ENCODE measurements at regions not wholly inside any gene's neighbourhood (a gene's known extent, or its start where the extent isn't known, plus 50 kb on each side); places are given as distances from the start of the nearest gene placed in this dataset.

DNA sequence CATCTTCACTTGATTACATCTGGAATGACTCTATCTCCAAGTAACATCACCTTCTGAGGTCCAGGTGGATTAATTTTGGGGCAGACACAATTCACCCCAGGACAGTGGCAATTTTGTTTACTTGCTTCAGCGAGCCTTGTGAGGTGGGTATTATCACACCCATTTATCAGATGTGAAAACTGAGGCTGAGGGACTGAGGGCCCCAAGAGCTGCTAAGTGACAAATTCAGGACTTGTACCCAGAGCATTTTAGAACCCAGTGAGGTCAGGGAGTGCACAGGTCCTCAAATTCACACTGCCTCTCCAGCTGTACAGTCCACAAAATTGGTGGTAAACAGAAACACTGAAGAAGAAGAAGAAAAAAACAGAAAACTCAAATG lies 125.2 kb upstream of the PMEPA1 start:
- Histone ChIP-seq H3K27ac (ENCODE audit: low read depth, low read length, severe bottlenecking) (no peak overlapping the region), H3K36me3 (ENCODE audit: control insufficient read depth, insufficient read depth, low read length) (no peaks in the 10 kb centered on the region), H3K9me3 (ENCODE audit: control insufficient read depth, low read length) (no peaks in the 10 kb centered on the region), H3K4me1 (ENCODE audit: control insufficient read depth, insufficient read depth, low read length, poor library complexity, severe bottlenecking) (no peaks in the 10 kb centered on the region), H3K4me3 (ENCODE audit: extremely low read depth, insufficient read depth, low read length, poor library complexity, severe bottlenecking) (no peak overlapping the region)
- no CpG with 5 or more reads among the region's 1 CpG for WGBS, 2 experiments (ENCODE audit: insufficient coverage in 2 of 2)

DNA sequence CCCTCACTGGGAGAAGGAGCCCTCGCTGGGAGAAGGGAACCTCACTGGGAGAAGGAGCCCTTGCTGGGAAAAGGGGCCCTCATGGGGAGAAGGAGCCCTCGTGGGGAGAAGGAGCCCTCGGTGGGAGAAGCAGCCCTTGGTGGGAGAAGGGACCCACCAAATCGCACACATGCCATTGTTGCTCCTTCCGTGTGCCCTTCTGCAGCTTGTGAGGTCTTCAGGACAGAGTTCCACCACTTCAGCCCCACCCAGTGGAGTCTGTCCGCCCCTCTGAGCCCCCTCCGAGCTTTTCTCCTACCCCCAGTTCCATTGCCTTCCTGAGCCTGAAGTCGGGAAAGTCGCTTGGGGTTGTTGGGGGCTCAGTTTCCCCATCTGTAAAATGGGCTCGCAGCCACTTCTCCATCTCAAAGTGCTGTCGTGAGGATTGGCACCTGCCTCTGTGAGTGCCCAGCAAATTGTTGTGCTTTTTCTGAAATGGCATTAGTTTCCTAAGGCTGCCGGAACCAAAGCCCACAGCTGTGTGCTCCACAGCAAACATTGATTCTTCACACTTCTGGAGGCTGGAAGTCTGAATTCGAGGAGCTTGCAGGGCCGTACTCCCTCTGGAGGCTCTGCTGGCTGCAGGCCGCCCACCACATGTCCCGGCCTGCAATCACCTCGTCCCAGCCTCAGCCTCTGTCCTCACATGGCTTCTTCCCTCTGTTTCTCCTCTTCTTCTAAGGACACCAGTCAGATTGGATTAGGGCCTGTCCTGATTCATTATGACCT lies 124.7 kb upstream of the PMEPA1 start:
- no peaks in the 10 kb centered on the region for H3K4me1 ChIP-seq (ENCODE audit: control insufficient read depth, insufficient read depth, low read length, poor library complexity, severe bottlenecking)
- no peak overlapping the region for H3K4me3 ChIP-seq (ENCODE audit: extremely low read depth, insufficient read depth, low read length, poor library complexity, severe bottlenecking)
- no peaks in the 10 kb centered on the region for H3K36me3 ChIP-seq (ENCODE audit: control insufficient read depth, insufficient read depth, low read length)
- no peaks in the 10 kb centered on the region for H3K9me3 ChIP-seq (ENCODE audit: control insufficient read depth, low read length)
- H3K27ac ChIP-seq (ENCODE audit: low read depth, low read length, severe bottlenecking), result no peak overlapping the region
- 90 to 91% methylated on average over 13 to 16 of the region's 17 CpGs for WGBS, 2 experiments (ENCODE audit: insufficient coverage in 2 of 2)

- Histone ChIP-seq H3K4me3 (ENCODE audit: extremely low read depth, insufficient read depth, low read length, poor library complexity, severe bottlenecking) (no peak overlapping the region), H3K27ac (ENCODE audit: low read depth, low read length, severe bottlenecking) (no peak overlapping the region), H3K9me3 (ENCODE audit: control insufficient read depth, low read length) (no peaks in the 10 kb centered on the region), H3K4me1 (ENCODE audit: control insufficient read depth, insufficient read depth, low read length, poor library complexity, severe bottlenecking) (no peaks in the 10 kb centered on the region), H3K36me3 (ENCODE audit: control insufficient read depth, insufficient read depth, low read length) (no peaks in the 10 kb centered on the region)
- WGBS, 2 experiments (ENCODE audit: insufficient coverage in 2 of 2), result 71 to 91% methylated on average over 4 to 7 of the region's 8 CpGs
These were observed 122.3 kb upstream of the PMEPA1 start for GRCh38 chr20:57831993-57832585.

DNA sequence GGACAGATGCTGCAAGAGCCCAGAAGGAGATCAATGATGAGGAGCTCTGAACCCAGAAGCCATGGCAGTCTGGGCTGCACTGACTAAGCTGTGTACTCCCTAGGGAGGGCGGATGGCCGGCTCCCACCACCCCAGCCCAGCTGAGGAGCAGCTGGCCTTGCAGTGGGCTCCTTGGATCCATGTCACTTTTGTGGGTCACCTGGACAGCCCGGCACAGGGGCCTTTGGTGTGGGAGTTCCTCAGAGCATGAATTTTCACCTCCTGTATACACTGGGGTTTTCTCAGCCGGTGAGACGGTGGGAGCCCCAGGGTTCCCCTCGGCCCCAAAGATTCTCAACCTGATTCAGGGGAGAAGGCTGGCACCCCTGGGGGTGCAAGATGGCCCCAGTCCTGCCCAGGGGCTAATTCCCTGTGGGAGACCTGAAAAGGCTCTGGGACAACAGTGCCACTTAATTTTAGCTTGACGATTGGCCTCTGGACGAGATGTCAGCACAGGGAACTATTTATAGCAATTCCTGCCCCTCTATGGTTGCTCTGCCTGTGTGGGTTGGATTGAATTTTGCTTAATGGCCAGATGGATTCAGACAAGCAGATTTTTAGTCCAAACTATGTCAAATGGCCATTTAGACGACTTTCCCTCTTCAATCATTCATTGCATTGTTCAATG lies 121.6 kb upstream of the PMEPA1 start:
- Histone ChIP-seq H3K4me1 (ENCODE audit: control insufficient read depth, insufficient read depth, low read length, poor library complexity, severe bottlenecking) (no peaks in the 10 kb centered on the region), H3K36me3 (ENCODE audit: control insufficient read depth, insufficient read depth, low read length) (no peaks in the 10 kb centered on the region), H3K27ac (ENCODE audit: low read depth, low read length, severe bottlenecking) (no peak overlapping the region), H3K4me3 (ENCODE audit: extremely low read depth, insufficient read depth, low read length, poor library complexity, severe bottlenecking) (no peak overlapping the region), H3K9me3 (ENCODE audit: control insufficient read depth, low read length) (no peaks in the 10 kb centered on the region)
- 87 to 94% methylated on average over 7 of the region's 9 CpGs for WGBS, 2 experiments (ENCODE audit: insufficient coverage in 2 of 2)

- no peaks in the 10 kb centered on the region for H3K4me1 ChIP-seq (ENCODE audit: control insufficient read depth, insufficient read depth, low read length, poor library complexity, severe bottlenecking)
- H3K27ac ChIP-seq (ENCODE audit: low read depth, low read length, severe bottlenecking), result no peak overlapping the region
- WGBS, 2 experiments (ENCODE audit: insufficient coverage in 2 of 2), result 87 to 92% methylated on average over 9 of the region's 12 CpGs
- no peak overlapping the region for H3K4me3 ChIP-seq (ENCODE audit: extremely low read depth, insufficient read depth, low read length, poor library complexity, severe bottlenecking)
- no peaks in the 10 kb centered on the region for H3K9me3 ChIP-seq (ENCODE audit: control insufficient read depth, low read length)
- no peaks in the 10 kb centered on the region for H3K36me3 ChIP-seq (ENCODE audit: control insufficient read depth, insufficient read depth, low read length)
These were observed 120.7 kb upstream of the PMEPA1 start for GRCh38 chr20:57830515-57830895.

- WGBS, 2 experiments (ENCODE audit: insufficient coverage in 2 of 2), result 92 to 98% methylated on average over 9 of the region's 9 CpGs
- no peak overlapping the region for H3K27ac ChIP-seq (ENCODE audit: low read depth, low read length, severe bottlenecking)
- H3K36me3 ChIP-seq (ENCODE audit: control insufficient read depth, insufficient read depth, low read length), result no peaks in the 10 kb centered on the region
- no peak overlapping the region for H3K4me3 ChIP-seq (ENCODE audit: extremely low read depth, insufficient read depth, low read length, poor library complexity, severe bottlenecking)
- no peaks in the 10 kb centered on the region for H3K9me3 ChIP-seq (ENCODE audit: control insufficient read depth, low read length)
- H3K4me1 ChIP-seq (ENCODE audit: control insufficient read depth, insufficient read depth, low read length, poor library complexity, severe bottlenecking), result no peaks in the 10 kb centered on the region
These were observed 120.1 kb upstream of the PMEPA1 start for GRCh38 chr20:57829805-57830514.

GRCh38 chr20:57829336-57829735 lies 119.5 kb upstream of the PMEPA1 start:
- H3K36me3 ChIP-seq (ENCODE audit: control insufficient read depth, insufficient read depth, low read length), result no peaks in the 10 kb centered on the region
- WGBS, 2 experiments (ENCODE audit: insufficient coverage in 2 of 2), result 98 to 100% methylated on average over 1 to 4 of the region's 6 CpGs
- H3K4me3 ChIP-seq (ENCODE audit: extremely low read depth, insufficient read depth, low read length, poor library complexity, severe bottlenecking), result no peak overlapping the region
- H3K9me3 ChIP-seq (ENCODE audit: control insufficient read depth, low read length), result no peaks in the 10 kb centered on the region
- no peak overlapping the region for H3K27ac ChIP-seq (ENCODE audit: low read depth, low read length, severe bottlenecking)
- no peaks in the 10 kb centered on the region for H3K4me1 ChIP-seq (ENCODE audit: control insufficient read depth, insufficient read depth, low read length, poor library complexity, severe bottlenecking)

DNA sequence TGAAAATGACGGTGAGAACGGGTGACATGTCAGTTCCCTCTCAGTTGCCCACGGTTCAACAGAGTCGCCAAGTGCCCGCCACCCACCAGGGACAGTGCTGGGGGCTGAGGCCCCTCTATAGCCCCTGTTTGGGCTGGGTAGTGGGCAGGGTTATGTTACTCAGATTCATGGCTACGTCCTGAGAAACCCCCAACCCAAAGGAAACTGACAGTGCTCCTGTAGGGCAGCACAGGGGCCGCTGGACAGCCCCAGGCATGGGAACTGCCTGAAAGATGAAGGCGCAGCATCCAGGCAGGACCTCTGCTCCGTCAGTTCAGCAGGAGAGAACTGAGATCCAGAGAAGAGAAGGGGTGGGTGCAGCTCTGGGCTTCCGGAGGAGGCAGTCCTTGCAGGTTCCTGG lies 118.9 kb upstream of the PMEPA1 start:
- no peaks in the 10 kb centered on the region for H3K9me3 ChIP-seq (ENCODE audit: control insufficient read depth, low read length)
- no peak overlapping the region for H3K27ac ChIP-seq (ENCODE audit: low read depth, low read length, severe bottlenecking)
- no peaks in the 10 kb centered on the region for H3K36me3 ChIP-seq (ENCODE audit: control insufficient read depth, insufficient read depth, low read length)
- WGBS, 2 experiments (ENCODE audit: insufficient coverage in 2 of 2), result 90 to 95% methylated on average over 8 of the region's 10 CpGs
- H3K4me1 ChIP-seq (ENCODE audit: control insufficient read depth, insufficient read depth, low read length, poor library complexity, severe bottlenecking), result no peaks in the 10 kb centered on the region
- H3K4me3 ChIP-seq (ENCODE audit: extremely low read depth, insufficient read depth, low read length, poor library complexity, severe bottlenecking), result no peak overlapping the region

DNA sequence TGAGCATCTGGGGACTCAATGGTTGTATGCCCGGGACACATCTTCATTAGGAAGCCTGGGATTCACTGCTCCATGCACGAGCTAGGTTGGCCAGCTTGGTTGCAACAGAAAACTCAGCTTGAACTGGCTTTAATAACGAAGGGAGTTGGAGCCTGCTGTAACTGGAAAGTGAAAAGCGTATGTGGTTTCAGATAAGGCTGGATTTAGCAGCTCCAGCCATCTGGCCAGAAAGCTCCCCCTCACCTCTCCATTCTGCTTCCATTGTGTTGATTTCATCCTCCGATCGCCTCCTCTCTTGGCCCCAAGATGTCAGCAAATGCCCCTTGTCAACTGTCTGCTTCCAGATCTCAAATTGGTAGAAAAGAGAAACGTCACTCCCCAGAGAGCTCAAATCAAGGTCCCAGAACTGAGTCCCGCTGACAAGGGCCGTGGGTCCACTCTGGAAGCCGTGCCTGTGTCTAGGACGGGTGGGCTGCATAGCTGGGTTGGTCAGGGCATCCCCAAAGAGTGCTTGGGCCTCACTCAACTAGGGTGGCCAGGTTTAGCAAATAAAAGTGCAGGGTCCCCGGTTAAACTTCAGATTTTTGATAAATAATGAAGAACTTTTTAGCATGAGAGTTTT lies 117.0 kb upstream of the PMEPA1 start:
- Histone ChIP-seq H3K4me3 (ENCODE audit: extremely low read depth, insufficient read depth, low read length, poor library complexity, severe bottlenecking) (no peak overlapping the region), H3K27ac (ENCODE audit: low read depth, low read length, severe bottlenecking) (no peak overlapping the region), H3K36me3 (ENCODE audit: control insufficient read depth, insufficient read depth, low read length) (no peaks in the 10 kb centered on the region), H3K4me1 (ENCODE audit: control insufficient read depth, insufficient read depth, low read length, poor library complexity, severe bottlenecking) (no peaks in the 10 kb centered on the region), H3K9me3 (ENCODE audit: control insufficient read depth, low read length) (no peaks in the 10 kb centered on the region)
- WGBS, 2 experiments (ENCODE audit: insufficient coverage in 2 of 2), result 91% methylated on average over 8 to 11 of the region's 12 CpGs

GRCh38 chr20:57824909-57825308 lies 115.1 kb upstream of the PMEPA1 start:
- 88 to 93% methylated on average over 4 of the region's 6 CpGs for WGBS, 2 experiments (ENCODE audit: insufficient coverage in 2 of 2)
- Histone ChIP-seq H3K4me1 (ENCODE audit: control insufficient read depth, insufficient read depth, low read length, poor library complexity, severe bottlenecking) (no peaks in the 10 kb centered on the region), H3K9me3 (ENCODE audit: control insufficient read depth, low read length) (no peaks in the 10 kb centered on the region), H3K4me3 (ENCODE audit: extremely low read depth, insufficient read depth, low read length, poor library complexity, severe bottlenecking) (no peak overlapping the region), H3K27ac (ENCODE audit: low read depth, low read length, severe bottlenecking) (no peak overlapping the region), H3K36me3 (ENCODE audit: control insufficient read depth, insufficient read depth, low read length) (no peaks in the 10 kb centered on the region)
